ENCODE measurements at regions not wholly inside any gene's neighbourhood (a gene's known extent, or its start where the extent isn't known, plus 50 kb on each side); places are given as distances from the start of the nearest gene placed in this dataset.
"Not testable (repeated sequence)": the region's sequence is repeated elsewhere in the genome, so short reads cannot be mapped to it uniquely, and the experiment has no call there.

DNA sequence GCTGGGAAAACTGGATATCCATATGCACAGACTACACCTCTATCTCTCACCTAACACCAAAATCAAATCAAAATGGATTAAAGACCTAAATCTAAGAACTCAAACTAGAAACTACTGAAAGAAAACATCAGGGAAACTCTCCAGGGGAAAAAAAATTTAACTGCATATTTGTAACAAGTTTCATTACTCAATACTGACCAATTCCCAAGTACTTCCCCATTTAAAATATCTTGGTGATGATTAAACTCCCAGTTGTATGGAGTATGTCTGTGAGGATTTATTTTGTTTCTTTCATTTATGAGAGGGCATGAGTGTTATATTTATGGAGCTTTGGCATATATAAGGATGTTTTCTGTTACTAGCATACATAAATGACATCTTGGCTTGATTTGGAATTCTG lies 112.3 kb upstream of the IL15 start:
- no peak for DNase-seq

DNA sequence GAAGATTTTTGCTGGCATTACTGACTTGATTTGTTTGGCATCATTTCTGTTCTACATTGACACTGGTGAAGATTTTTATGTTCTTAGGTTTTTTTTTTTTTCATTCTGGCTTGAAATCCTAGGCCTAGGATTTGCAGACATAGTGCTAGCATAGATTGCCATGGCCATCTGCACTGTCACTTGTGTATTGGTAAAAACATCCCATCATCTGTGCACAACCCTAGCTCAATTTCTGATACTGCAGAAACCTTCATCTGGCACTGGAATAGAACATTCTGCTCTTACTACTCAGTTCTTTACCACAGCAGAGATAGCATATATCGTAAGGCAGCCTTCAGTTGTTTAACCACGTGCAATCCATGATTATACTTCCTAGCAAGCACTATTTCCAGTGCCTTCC lies 111.5 kb upstream of the IL15 start:
- no peak for DNase-seq

DNA sequence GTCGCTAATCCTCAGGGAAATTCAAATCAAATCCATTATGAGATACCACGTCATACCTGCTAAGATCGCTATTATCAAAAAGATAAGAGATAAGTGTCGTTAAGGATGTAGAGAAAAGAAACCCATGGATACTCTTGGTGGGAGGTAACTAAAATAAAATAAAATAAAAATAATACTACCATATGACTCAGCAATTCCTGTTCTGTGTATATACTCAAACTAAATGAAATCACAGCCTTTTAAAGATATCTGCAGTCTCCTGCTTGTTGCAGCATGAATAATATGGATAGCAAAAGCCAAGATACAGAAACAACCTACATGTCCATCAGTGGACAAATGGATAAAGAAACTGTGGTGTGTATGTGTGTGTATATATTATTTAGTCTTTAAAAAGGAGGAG lies 105.8 kb upstream of the IL15 start:
- no peak for DNase-seq

DNA sequence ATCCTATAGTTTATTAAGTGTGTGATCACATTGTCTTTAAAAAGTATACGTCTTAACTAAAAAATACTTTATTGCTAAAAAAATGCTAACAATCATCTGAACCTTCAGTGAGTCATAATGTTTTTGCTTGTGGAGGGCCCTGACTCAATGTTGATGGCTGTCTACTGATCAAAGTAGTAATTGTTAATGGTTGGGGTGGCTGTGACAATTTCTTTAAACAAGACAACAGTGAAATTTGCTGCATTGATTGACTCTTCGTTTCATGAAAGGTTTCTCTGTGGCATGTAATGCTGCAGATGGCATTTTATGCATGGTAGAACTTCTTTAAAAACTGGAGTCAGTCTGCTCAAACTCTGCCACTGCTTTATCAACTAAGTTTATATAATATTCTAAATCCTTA lies 101.4 kb upstream of the IL15 start:
- no peak for DNase-seq

DNA sequence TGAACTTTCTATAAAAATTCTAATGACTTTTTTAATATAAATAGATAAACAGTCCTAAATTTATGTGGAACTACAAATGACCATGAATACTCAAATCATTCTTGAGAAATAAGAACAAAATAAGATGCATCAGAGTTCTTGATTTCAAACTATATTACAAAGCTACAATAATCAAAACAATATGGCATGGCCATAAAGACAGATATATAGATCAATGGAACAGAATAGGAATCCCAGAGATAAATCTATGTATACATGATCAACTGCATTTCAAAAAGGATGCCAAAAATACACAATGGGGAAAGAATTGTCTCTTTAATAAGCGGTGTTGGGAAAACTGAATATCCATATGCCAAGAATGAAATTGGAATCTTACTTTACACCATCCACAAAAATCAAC lies 98.4 kb upstream of the IL15 start:
- no peak for DNase-seq

DNA sequence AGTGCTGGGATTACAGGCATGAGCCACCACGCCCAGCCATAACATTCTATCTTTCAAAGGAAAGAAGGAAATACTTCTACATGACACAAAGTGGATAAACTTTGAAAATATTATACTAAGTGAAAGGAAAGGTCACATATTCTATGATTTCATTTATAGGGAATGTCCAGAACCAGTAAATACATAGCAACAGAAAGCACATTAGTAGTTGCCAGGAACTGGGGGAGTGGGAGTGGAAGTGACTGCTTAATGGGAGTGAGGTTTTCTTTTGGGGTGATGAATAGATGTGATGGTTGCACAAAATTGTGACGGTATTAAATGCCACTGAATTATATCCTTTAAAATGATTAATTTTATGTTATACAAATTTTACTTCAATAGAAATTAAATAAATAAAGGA lies 95.7 kb upstream of the IL15 start:
- DNase-seq = no peak

DNA sequence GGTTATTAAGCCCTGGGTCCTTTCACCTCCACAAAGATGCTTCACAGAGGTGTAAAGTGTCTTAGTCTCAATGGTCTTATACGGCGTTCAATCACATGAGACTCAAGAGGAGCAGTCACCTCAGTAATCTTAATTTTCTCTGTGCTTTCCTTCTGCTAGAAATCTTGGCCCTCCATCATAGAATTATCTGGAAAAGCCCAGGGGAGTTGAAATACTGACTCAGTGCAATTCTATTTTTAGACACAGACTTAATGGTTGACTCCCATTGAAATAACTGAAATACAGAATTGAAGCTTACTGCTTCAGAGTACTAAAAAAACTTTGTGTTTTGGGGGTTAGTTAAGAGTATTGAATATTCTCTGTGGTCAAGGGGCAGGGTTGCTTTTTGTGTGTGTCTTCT lies 94.5 kb upstream of the IL15 start:
- no peak for DNase-seq

DNA sequence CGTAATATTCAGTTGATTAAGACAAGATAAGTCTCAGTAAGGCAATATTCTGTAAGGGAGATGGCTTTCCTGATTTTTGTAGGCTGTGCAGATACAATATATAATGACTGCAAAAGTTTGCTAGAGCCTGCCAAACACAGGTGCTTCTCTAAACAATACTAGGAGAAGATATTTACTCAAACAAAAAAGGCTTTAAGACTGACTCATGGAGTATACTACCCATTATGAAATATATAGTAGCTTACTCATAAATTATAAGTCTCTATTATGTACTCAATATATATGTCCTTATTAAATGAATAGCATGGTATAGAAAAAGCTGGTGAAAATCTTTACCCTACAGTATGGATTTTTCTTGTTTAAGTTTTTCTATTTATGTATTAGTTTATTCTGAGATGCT lies 93.2 kb upstream of the IL15 start:
- DNase-seq = no peak

DNA sequence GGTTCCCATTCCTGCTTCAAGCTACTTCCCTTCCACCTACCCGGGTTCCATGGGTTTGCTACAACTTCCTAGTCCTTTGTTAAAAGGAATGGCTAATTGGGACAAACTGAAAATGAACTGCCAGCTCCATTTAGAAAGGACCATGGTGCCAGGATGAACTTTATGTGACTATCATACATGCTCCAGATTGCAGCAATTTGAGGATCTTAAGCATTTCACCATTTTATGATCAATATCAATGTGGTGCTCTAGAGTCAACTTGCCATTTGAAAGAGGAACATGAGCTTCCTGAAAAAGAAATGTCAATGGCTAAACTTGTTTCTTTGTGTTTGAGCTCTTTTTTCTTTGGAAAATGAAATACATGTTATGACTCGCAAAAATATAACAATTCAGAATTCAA lies 92.7 kb upstream of the IL15 start:
- no peak for DNase-seq

DNA sequence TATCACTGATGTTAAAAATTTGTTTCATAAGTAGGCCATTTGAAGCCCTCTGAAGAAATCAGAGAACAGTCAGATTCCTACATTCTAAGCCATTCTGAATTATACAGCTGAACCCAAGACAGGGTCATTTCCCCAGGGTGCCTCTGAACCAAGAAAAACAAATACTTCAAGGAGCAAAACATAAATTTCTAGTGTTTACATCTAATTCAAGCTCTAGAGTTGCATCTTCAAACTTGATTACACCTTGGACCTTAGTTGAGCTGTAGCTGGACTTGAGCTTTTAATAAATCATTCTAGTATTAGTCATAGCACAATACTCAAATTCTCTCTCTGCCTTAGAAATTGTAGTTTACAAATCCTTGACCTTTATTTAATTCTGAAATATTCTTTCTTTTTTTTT lies 87.6 kb upstream of the IL15 start:
- no peak for DNase-seq

DNA sequence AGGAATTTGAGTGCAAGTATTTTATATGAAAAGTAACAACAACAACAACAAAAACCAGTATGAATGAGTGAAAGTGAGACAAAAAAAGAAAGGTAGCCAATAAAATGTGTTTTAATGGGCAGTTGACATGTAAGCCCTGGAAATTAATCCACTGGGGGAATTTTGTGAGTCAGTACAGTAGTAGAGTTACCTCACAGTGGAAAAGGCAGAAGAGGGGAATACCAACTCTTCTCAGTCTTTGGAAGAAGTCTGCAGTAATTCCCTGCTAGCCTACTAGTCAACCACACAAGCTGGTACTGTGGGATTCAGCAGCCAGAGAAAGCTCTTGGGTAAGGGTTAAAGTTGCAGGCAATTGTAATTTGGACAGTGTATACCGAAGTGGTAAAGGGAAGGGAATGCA lies 76.3 kb upstream of the IL15 start:
- no peak for DNase-seq

DNA sequence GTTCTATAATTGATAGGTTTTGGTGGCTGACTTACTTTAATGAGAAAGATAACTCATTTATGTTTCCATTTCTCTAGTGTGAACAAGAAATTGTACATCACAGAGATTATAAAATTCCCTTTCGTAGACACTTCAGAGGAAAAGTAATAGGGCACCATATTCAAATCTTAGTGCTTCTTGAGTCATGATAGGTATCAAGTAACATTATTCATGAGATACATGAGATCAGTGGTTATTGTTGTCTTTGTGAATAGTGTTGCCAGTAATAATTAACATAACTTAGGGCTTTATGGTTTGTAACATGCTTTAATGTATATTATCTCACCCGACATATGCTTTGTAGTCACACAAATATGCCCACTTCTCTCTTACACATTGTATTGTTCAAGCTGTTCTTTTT lies 73.7 kb upstream of the IL15 start:
- DNase-seq = no peak

DNA sequence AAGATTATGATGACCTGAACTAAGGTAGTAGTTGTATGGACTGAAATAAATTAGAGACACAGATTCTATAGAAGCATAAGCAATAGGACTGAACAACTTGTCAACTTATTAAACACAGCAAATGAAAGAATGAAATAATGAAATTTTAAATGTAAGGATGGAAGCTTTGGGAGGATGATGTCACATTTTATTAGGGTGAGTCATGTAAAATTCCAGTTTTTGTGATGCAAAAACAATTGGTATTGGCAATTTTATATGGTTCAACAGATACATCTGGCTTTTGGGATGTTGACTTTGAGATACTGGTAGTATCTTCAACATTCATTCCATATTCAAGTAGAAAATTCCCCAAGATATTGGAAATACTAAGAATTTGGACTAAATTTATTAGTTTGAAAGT lies 72.7 kb upstream of the IL15 start:
- DNase-seq = no peak

DNA sequence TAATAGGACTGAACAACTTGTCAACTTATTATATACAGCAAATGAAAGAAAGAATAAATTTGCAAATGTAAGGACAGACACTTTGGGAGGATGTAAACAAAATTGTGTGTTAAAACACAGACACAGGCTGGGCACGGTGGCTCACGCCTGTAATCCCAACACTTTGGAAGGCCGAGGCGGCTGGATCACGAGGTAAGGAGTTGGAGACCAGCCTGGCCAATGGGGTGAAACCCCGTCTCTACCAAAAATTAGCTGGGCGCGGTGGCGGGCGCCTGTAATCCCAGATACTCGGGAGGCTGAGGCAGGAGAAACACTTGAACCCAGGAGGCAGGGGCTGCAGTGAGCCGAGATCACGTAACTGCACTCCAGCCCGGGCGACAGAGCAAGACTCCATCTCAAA lies 71.4 kb upstream of the IL15 start:
- DNase-seq = not testable (repeated sequence)

DNA sequence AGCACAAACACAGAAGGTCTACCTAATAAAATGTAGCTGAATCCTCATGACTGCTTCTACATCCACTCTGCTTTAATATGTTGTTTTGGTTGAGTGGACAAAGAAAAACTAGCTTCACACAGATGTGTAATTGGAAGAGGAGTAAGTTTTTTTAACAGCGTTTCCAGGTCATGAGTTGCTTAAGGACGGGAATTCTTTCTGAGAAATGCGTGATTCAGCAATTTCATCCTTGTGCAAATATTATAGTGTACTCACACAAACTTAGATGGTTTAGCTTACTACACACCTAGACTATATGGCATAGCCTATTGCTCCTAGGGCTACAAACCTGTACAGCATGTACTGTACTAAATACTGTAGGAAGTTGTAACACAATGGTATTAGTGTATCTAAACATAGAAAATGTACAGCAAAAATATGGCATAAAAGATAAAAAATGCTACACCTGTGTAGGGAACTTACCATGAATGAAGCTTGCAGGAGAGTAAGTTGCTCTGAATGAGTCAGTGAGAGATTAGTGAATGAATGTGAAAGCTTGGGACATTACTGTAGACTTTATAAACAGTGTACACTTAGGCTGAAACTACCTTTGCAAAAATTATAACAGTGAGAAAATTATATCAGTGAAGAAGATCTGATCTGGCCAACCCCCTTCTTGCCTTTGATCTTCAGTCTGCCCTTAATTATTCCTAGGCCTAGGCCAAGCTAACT lies 70.8 kb upstream of the IL15 start:
- no peak for DNase-seq

DNA sequence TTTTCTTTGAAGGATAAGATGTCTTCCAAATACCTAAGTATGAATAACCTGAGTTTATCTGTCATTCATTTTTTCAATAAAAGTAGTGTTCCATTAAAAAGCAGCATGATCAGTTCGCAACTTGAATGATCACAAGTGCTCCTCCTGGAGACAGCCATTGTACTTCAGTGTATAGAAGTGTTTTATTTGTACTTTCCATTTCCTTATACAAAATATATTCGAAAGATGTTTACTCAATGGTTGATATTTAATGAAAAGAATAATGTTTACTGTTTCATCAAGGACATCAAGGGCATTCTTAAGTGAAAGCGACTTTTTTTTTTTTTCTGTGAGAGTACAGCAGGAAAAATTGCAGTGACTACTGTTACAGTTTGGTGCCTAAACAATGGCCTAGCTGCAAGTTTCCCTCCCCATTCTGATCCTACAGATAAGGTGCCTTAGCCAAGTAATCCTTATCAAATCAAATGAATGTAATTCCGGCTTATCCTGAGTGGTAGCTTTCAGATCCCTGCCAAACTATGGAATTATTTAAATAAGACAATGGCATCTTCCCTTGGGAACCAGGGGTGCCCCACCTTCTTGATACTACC lies 69.0 kb upstream of the IL15 start:
- no peak for DNase-seq

DNA sequence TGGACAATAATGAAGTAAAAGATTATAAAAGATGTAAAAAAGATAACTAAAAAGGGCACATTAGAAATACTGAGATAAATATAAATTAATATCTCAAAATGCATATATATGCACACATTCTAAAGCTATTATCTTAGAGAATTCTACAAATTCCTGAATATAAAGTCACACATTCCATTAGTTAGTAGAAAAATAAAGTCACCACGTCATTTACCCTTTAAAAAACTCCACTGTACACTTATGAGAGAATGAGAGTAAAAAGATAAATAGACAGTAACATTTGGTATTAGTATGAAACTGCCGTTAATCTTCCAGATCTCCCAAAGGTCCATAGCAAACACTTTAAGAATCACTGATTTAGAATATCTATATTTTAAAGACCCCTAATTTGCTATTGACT lies 67.2 kb upstream of the IL15 start:
- DNase-seq = no peak

DNA sequence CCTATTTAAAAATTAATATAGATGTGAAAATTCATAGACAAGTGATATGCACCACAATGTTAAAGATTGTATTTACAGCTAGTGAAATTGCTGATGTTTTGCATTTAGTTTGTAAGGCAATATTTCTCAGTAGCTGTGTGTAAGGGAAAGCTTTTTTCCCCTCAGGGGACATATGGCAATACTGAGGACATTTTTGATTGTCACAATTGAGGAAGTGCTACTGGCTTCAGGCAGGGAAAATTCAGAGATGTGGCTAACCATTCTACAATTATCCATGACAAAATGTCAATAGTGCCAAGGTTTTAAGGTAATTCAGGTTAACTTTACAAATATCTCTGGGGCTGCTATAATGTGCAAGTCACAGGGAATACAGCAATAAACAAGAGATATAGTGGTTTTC lies 66.1 kb upstream of the IL15 start:
- DNase-seq = no peak

DNA sequence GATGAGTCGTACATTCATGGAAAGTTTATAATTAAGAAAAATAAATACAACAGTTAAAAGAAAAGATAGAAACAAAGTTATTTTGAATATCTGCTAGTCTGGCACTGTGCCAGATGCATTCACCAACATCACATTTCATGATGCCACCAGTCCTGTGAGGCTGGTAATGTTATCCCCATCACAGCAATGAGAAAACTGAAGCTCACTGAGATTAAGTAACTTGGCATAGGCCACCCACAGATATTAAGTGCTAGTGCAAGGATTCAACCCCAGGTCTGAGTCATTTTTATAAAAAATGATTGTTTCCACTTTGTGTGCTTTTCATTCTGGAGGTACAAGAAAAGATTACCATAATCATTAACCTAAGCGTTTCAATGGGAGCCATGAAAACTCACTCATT lies 65.0 kb upstream of the IL15 start:
- no peak for DNase-seq

DNA sequence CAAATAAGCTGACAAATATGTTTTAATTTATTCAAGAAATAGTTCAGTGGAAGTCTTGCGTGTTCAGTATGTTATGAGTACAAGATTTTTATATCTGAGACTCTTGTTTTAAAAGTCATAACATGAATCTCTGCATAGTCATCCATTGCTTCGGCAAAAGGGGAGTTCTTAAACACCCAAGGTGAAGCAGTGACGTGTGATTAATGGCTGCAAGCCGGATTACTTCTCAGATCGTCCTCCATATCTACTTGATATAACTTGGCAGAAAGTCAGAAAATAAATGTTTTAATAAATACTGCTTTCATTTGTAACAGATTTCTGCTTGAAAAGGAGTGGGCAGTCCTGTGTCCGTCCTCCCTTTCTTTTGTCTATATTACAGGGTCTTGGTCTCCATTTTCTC lies 64.6 kb upstream of the IL15 start:
- no peak for DNase-seq

DNA sequence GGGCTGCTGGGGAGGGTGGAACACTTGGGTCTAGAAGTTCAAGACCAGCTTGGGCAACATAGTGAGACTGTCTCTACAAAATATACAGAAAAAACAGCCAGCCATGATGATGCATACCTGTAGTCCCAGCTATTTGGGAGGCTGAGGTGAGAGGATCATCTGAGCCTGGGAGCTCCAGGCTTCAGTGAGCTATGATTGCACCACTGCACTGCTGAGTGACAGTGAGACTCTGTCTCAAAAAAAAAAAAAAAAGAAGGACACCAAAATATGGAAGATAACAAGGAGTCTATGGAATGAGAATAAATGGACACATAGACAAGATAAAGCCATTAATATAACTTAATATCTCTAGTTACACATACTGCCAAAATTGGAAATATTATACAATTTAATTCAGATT lies 62.7 kb upstream of the IL15 start:
- no peak for DNase-seq

DNA sequence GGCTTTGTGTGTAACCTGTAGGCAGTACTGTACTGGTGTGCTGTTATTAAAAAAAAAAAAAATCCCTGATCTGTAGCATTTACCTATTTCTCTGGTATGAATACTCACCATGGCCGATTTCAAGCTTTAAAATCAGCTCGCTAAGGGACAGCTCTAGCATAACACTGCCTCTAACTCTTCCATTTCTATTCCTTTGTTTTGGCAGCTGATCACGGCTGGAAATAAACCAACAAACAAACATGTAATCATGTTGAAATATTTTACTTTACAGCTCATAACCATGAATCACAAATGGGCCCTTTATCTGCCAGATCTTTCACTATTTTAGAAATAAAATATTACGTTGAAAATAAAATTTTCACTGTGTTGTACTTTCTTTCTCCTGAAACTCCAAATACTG lies 60.5 kb upstream of the IL15 start:
- no peak for DNase-seq

DNA sequence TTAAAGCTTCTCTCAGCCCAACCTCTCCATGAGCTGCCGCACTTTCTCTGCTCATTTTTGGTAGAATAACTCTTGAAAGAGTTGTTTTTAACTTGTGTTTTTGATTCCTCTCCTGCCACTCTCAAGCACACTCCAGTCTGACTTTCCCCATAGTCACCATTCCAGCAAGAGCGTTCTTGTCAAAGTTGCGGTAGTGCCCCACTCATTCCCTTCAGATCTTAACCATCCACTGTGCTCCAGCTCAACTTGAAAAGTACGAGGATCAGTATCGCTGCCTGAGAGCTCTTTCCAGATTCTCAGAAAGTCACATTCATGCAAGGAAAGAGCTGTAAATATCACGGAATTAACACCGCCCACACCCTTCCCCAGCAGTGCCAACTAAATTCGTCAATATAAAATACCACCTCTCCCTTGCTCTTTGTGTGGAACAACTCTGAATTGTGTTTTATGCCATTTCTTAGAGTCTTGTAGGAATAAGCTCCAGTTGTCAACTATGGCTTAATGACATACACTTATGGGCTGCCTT lies 59.7 kb upstream of the IL15 start:
- peak in 12 of 56 donors; percentile 0 to 46 (median 10) for DNase-seq

DNA sequence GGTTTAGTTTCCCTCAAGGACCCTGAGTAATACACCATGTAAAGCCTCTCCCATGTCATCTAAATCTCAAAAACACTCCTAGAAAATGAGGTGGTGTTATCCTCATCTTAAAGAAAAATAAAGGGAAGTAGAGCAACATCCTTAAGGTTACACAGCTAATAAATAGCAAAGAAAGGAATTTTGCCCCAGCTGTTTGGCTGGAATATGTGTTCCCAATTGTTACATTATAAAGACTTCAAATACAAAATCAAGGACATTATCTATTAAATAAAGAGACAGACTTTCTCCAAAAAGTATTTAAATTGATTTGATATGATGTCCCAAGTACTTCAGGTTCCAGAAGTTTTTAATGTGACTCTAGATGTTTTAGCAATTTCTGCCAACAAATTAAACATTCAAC lies 57.9 kb upstream of the IL15 start:
- DNase-seq = no peak

Data from amygdala (tissue), 56 donors.